SU-DHL-6 (cell line): ENCODE measurements at regions not wholly inside any gene's neighbourhood (a gene's known extent, or its start where the extent isn't known, plus 50 kb on each side); places are given as distances from the start of the nearest gene placed in this dataset.

Experiments
- CTCF ChIP-seq: fragments of 200-600 bp; sonication (generic); IDR thresholded peaks from one replicate; pipeline ENCODE4 v1.5.1; 2017; ENCODE audit warnings: antibody characterized with exemption, mild to moderate bottlenecking, low read length, moderate library complexity; ENCODE audit not compliant: insufficient read depth, poor library complexity, severe bottlenecking
- EZH2phosphoT487 ChIP-seq: fragments of 200-600 bp; sonication (generic), shearing (Covaris generic); conservative IDR thresholded peaks from 2 replicates; pipeline ENCODE4 v1.6.1; 2018; ENCODE audit warnings: mild to moderate bottlenecking, antibody characterized with exemption, low read length, moderate library complexity, mixed read lengths

GRCh38 chr5:30539004-30539634 is 654.4 kb upstream of the CDH6 start:
- TF ChIP-seq CTCF, result no peak
- TF ChIP-seq EZH2phosphoT487, result no peak
